Osteocyte (in vitro differentiated cells): ENCODE measurements at regions not wholly inside any gene's neighbourhood (a gene's known extent, or its start where the extent isn't known, plus 50 kb on each side); places are given as distances from the start of the nearest gene placed in this dataset.

ENCODE experiments used
- DNase-seq: peaks from one replicate; pipeline ENCODE4 v3.0.0; 2021; ENCODE audit warnings: mixed read lengths; ENCODE audit not compliant: unreplicated experiment; ENCODE audit errors: extremely low spot score
- H3K27ac Mint-ChIP-seq: one replicate; pipeline ENCODE4 v1.8.0; 2021; ENCODE audit warnings: mild to moderate bottlenecking, mixed read lengths; ENCODE audit not compliant: unreplicated experiment
- H3K27me3 Mint-ChIP-seq: one replicate; pipeline ENCODE4 v1.8.0; 2021; ENCODE audit warnings: mixed read lengths; ENCODE audit not compliant: unreplicated experiment
- H3K36me3 Mint-ChIP-seq: one replicate; pipeline ENCODE4 v1.8.0; 2021; ENCODE audit warnings: mixed read lengths; ENCODE audit not compliant: unreplicated experiment
- H3K4me1 Mint-ChIP-seq: one replicate; pipeline ENCODE4 v1.8.0; 2021; ENCODE audit warnings: mixed read lengths; ENCODE audit not compliant: unreplicated experiment
- H3K4me3 Mint-ChIP-seq: one replicate; pipeline ENCODE4 v1.8.0; 2021; ENCODE audit warnings: mild to moderate bottlenecking, moderate library complexity, mixed read lengths; ENCODE audit not compliant: unreplicated experiment
- H3K9me3 Mint-ChIP-seq: one replicate; pipeline ENCODE4 v1.8.0; 2021; ENCODE audit warnings: mixed read lengths; ENCODE audit not compliant: unreplicated experiment
- TF ChIP-seq, protein P1 (sequence below): fragments of 200-600 bp; sonication (generic); IDR thresholded peaks from 2 replicates; pipeline ENCODE4 v1.5.0; 2021; ENCODE audit warnings: antibody characterized with exemption, mild to moderate bottlenecking, moderate library complexity

DNA sequence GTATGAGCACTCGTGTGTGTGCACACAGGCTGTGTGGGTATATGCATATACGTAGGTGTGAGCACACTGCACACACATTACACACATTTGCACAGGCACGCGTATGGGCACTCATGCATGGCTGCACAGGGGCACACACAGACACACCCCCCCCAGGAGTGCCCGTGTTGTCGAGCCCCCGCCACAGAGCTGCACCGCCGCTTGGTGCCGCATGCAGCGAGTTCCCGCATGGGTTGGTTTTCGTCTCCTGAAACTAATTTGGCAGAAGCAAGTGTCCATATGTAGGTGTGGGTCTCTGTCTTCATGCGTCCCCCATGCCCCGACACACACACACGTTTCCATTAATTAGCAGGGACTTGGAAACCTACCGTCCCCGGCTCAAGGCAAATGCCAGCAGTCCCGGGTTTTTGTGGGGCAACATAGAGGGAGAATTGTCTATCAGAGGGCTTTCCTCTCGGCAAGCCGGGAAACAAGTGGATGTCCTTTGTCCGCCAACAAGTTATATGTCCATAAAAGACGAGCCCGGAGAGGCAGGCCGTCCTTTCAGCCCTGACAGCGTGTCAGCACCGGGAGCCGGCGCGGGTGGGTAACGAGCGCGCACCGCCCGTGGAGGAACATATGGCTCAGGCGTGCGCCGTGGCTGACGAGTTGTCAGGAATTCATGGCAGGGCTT, 1291.7 kb downstream of the BRD1 start:
- no peak for DNase-seq
- Mint-ChIP-seq H3K27me3 (no peaks in the 10 kb centered on the region), H3K27ac (no peak overlapping the region), H3K9me3 (no peaks in the 10 kb centered on the region), H3K4me1 (no peaks in the 10 kb centered on the region), H3K4me3 (no peak overlapping the region), H3K36me3 (no peaks in the 10 kb centered on the region)
- TF ChIP-seq, protein P1, sequence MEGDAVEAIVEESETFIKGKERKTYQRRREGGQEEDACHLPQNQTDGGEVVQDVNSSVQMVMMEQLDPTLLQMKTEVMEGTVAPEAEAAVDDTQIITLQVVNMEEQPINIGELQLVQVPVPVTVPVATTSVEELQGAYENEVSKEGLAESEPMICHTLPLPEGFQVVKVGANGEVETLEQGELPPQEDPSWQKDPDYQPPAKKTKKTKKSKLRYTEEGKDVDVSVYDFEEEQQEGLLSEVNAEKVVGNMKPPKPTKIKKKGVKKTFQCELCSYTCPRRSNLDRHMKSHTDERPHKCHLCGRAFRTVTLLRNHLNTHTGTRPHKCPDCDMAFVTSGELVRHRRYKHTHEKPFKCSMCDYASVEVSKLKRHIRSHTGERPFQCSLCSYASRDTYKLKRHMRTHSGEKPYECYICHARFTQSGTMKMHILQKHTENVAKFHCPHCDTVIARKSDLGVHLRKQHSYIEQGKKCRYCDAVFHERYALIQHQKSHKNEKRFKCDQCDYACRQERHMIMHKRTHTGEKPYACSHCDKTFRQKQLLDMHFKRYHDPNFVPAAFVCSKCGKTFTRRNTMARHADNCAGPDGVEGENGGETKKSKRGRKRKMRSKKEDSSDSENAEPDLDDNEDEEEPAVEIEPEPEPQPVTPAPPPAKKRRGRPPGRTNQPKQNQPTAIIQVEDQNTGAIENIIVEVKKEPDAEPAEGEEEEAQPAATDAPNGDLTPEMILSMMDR: no peak

DNA sequence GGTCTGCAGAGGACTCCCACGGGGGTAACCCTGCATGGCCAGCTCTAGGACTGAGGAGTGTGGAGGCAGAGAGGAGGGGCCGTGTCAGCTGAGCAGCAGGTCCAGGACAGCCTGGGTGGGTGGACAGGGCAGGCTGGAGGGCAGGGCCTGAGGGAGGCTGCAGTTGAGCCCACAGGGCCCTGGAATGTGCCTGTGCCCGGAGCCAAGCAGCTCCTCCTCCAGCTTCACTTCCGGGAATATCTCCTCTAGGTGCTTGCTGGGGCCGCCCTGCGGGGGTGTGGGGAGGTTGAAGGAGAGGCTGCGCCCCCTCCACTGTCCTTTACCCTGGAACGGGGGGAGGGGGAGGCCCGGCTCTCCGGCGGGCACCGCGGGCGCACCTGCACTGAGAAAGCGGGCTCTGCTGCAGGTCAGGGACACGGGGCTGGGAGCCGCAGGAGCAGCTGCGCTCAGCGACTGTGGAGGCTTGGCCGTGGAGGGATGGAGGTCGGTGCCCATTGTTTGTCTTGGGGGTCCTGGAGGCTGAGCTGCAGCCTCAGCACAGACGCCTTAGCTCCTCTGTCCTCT, 1293.2 kb downstream of the BRD1 start:
- H3K36me3 Mint-ChIP-seq: no peaks in the 10 kb centered on the region
- H3K27ac Mint-ChIP-seq: no peak overlapping the region
- DNase-seq: no peak
- TF ChIP-seq, protein P1: no peak
- H3K4me1 Mint-ChIP-seq: no peaks in the 10 kb centered on the region
- H3K4me3 Mint-ChIP-seq: no peak overlapping the region
- H3K27me3 Mint-ChIP-seq: no peaks in the 10 kb centered on the region
- no peaks in the 10 kb centered on the region for H3K9me3 Mint-ChIP-seq

DNA sequence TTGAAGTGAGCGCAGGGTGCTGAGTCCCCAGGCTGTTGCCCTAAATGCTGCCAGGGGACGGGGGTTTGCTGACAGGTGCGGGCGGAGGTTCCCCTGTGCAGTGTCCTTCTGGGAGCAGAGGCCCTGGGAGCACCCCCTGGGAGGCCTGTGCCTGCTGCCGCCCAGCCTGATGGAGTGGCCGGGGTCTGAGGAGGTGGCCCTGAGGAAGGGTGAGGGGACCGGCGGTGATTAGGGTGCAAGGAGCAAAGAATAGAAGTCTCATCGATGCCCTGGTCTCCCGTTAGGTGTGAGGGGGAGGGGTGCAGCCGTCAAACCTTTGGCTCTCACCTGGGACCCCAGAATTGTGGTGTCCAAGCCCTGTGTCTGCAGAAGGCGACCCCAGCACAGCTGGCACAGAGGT, 1294.7 kb downstream of the BRD1 start:
- no peaks in the 10 kb centered on the region for H3K9me3 Mint-ChIP-seq
- no peaks in the 10 kb centered on the region for H3K27me3 Mint-ChIP-seq
- H3K27ac Mint-ChIP-seq: no peak overlapping the region
- no peak overlapping the region for H3K4me3 Mint-ChIP-seq
- H3K36me3 Mint-ChIP-seq: no peaks in the 10 kb centered on the region
- no peak for DNase-seq
- TF ChIP-seq, protein P1: no peak
- no peaks in the 10 kb centered on the region for H3K4me1 Mint-ChIP-seq

DNA sequence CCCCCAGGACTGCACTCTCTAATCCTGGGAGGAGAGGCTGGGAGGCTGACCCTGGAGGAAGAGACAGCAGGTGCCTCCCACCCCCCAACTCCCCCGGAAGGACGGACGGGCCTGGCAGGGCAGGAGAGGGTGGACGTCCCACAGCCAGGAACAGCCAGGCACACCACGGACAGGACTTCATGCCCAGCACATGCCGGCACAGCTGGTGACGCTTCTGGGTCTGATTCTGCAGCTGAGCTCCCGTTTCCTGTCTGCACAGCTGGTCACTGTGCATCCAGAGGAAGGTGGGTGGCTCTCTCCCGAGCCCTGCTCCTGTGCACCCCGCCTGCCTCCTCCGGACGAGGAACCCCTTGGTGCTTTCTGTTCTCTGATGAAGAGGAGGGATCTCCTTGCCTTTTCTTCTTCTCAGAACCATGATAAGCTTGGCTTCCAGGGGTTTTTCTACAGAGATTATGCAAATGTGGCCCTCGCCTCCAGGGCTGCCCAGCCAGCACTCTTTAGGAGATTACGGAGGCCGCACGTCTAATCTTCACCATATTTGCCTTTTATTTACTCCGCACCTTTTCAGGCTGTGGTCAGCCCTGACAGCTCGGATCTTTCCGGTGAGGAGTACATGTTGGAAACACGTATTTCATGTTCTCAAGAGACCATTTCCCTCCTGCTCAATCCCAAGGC, 1295.8 kb downstream of the BRD1 start:
- no peak for DNase-seq
- Mint-ChIP-seq H3K27ac (no peak overlapping the region), H3K4me3 (no peak overlapping the region), H3K9me3 (no peaks in the 10 kb centered on the region), H3K4me1 (no peaks in the 10 kb centered on the region), H3K27me3 (no peaks in the 10 kb centered on the region), H3K36me3 (no peaks in the 10 kb centered on the region)
- TF ChIP-seq, protein P1: no peak

DNA sequence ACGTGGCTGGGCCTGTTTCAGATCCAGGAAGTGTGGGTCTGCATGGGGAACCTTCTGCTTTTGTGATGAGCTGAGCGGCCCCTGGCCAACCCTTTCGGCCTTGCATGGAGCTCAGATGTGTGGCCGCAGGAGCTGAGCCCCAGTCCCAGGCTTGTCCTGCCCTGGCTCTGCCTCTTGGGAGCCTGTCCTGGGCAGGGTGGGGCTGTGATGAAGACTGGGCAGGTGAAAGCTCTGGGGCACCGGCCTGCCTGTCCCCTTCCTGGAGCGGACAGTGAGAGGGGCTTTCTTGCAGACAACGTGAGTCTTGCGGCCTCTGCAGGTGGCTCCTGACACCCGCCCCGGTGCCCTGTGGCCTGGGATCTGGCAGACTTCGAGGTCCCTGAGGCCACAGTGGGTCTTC, 1296.6 kb downstream of the BRD1 start:
- H3K36me3 Mint-ChIP-seq: no peaks in the 10 kb centered on the region
- H3K9me3 Mint-ChIP-seq: no peaks in the 10 kb centered on the region
- TF ChIP-seq, protein P1: no peak
- H3K27me3 Mint-ChIP-seq: no peaks in the 10 kb centered on the region
- H3K27ac Mint-ChIP-seq: no peak overlapping the region
- DNase-seq: no peak
- H3K4me3 Mint-ChIP-seq: no peak overlapping the region
- H3K4me1 Mint-ChIP-seq: no peaks in the 10 kb centered on the region
